ENCODE measurements at regions not wholly inside any gene's neighbourhood (a gene's known extent, or its start where the extent isn't known, plus 50 kb on each side); places are given as distances from the start of the nearest gene placed in this dataset.

DNA sequence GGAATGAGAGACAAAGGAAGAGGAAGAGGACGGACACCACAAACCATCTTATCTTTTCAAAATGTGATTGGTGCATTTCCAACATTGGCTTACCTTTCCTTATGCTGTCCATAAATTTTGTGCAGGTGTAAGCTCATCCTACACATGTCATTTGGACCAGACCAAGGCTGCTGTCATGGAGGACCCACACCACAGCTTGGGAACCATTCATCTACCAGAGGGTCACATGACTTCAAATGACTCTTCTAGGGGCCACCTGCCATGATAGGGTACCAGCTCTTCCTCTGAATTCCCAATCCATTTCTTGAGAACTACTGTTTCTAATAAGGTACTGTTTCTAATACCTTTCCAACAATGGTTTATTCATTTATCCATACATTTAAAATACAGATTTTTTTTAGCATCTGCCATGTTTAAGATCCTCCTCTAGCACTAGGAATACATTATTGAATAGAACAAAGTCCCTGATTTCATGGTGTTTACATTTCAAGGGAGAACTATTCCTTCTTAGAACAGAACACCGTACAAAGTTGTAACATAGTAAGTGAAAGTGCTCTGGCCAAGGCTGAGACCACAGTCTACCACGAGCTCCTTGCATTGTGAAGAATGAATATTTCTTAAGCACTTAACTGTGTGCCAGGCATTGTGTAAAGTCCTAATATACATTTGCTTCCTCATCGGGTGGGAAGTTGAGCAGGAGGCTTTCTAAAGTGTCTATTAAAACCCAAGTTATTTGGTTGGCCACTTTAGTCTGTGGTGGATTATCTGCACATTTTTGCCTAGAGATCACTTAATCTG lies 246.1 kb upstream of the FN1 start:
- DNase-seq = no peak

DNA sequence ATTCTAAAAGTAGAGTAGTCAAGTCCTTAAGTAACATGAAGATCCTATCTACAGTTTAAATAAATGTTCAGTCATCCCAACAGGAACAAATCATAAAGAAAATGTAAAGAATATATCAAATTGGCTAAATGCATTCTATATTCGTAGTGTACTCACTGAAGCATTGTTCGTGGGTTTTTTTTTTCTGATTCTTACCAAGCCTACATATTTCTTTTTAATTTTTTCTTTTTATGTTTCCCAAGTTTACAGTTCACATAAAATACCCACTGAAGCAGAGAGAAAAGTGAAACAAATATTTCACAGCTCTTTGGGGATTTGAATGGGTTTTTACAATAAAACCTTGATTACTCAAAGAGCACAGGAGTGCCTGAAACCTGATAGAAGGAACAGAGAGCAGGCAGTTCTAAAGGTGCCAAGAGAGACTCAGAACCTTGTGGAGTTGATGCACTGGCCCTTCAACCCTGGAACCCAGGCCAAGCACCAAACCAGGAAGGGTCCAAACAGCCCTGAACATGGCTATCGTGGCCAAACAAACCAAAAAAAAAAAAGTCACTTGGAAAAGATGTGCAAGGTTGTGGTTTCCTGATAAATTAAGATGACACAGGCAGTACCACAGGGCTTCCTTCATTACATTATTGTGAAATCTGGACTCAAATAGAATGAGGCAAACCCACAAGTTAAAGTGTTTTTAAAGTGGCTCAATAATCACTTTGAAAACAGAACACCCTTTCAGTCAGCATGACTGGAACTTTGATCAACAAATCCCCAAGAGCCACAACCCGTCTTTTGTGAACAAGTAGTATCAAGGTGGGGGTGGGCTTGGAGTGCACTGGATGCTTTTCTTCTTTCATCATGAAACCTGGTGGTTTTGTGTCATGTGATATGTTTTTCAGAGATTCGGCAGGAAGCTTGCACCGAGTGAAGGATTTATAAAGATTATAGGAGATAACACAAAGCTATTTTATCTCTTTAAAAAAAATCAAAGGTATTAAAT lies 245.0 kb upstream of the FN1 start:
- DNase-seq = no peak

DNA sequence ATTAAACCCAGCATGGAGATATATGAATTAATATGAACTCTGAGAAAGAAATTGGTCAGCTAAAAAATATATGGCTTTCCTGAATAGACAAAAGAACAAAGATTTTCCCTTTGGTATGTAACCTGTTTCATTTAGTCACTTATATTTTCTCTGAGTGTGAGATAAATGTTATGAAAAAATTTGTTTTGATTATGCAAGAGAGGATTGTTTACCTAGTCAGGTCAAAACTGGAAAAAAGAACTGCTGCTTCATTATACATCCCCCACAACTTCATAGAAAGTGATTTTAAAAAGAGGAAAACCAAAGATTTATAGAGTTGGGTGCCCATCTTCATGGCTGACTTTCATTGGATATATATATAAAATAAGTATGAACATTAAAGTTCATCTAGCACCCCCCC lies 242.2 kb upstream of the FN1 start:
- no peak for DNase-seq

DNA sequence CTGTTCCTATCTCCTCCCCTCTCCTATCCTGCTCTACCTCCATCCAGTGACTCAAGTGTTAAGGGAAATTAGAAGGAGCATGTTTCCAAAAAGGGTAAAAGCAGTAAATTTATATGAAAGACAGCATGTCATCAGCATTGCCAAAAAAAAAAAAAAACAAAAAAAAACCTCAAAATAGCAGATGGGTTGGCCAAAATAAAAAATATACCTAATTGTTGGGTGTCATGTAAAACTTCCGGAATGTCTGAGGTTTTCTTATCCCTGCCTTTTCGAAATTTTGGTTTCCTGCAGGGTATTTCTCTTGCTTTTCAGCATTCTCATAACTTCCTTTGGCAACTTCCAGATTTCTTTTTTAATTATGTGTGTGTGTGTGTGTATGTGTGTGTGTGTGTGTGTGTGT lies 241.6 kb upstream of the FN1 start:
- DNase-seq = no peak

DNA sequence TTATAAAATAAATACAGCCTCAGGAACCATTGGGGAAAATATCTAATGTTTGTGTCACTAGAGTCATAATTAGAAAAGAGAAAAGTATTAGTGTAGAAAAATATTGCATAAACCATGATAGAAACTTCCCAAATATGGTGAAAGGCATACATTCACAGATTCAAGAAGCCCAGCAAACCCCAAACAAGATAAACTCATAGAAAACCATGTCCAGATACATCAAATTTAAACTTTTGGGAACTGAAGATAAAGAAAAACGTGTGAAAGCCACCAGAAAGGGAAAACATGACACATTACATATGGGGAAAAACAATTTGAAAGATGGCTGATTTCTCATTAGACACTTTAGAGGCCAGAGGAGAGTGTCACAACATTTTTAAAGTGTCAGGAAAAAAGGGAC lies 236.5 kb upstream of the FN1 start:
- no peak for DNase-seq

DNA sequence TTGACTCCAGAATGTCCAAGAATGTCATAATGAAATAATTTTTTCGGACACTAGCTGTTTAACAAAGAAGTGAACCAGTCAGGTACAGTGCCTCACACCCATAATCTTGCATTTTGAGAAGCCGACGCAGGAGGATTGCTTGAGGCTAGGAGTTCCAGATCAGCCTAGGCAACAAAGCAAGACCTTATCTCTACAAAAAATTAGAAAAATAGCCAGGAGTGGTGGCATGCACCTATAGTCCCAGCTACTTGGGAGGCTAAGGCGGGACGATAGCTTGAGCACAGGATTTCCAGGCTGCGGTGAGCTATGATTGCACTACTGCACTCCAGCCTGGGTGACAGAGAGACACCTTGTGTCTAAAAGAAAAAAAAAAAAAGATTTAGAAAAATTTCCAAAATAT lies 235.8 kb upstream of the FN1 start:
- DNase-seq = no peak

DNA sequence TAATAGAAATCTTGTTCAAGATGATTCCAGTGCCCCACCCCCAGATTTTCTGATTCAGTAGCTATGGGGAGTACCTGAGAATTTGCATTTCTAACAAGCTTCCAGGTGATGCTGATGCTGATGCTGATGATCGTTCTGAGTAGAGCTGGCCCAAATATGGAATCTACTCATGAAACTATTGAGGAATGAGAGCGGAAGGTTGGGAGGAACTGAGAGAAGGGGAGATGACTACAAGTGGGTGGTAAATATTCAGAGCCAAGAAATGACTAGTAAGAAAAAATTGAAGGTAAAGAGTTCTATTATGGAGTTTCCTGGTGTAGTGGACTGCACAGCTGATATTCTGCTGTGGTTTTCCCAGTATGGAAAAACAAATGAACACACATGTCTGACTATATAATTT lies 235.4 kb upstream of the FN1 start:
- DNase-seq = no peak

DNA sequence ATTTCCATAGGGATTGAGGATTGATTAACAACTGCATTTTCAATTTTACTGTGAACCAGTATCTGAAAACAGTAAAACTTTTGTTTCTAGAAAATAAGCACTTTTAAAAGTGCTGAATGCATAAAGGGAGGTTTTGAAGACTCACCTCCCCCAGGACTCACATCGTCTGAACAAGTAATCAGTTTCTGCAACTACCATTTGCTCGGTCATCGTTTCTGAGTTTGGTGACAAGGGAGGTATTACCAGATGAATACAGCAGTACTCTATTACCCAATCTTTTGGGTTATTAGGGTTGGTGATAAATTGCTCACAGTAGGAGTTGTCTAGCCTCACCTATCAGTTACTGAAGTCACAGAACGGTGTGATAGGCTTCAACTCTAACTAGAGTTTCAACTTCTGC lies 234.5 kb upstream of the FN1 start:
- DNase-seq = no peak

DNA sequence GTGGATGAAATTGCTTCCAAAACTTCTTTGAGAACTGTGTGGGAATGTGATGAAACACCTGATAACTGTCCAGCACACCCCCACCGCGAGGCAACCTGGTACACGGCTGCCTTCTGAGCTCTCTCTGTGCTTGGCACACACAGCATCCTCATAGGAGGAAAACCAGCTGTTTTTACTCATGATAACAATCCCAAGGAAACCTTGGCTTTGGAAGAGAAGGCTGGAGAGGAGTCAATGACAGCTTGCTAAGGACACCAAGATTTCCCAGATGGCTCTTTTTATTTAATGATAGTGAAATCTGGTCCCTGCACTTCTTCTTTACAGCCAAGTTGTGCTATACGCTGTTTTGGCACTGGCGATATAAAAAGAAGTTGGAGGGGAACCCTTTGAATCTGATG lies 232.5 kb upstream of the FN1 start:
- no peak for DNase-seq

DNA sequence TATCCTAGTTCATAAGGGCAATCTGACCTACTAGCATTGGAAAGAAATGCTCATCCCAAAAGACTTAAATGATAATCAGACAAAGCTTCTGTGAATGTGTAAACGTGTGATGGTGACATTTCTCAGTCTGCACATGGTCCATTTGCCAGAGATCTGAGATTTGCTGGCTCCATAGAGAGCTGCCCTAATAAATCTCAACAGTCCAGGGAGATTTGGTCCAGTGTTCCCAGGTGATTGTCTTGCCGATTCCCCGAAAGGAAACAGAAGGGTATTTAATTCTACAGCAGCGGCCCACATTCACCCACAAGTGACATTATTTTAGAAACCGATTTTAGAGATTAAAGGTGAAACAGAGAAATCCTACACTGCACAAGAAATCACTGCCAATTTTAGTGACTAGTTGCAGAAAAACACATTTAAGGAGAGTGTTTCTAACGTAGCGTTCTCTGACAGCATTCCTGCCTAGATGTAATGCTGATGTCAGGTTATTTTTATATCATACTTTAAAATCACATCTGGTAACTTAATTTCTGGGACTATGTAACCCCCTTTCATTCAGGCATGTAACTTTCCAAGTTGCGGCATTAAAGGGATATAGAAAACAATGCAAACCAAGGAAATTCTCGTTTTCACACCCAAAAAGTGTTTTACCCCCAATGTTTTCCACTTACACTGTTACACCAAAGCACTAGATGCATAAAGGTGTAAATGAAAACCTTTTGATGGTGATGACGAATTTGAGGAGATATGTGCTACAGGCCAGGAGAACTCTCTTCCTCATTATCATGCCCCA lies 231.9 kb upstream of the FN1 start:
- DNase-seq = no peak

DNA sequence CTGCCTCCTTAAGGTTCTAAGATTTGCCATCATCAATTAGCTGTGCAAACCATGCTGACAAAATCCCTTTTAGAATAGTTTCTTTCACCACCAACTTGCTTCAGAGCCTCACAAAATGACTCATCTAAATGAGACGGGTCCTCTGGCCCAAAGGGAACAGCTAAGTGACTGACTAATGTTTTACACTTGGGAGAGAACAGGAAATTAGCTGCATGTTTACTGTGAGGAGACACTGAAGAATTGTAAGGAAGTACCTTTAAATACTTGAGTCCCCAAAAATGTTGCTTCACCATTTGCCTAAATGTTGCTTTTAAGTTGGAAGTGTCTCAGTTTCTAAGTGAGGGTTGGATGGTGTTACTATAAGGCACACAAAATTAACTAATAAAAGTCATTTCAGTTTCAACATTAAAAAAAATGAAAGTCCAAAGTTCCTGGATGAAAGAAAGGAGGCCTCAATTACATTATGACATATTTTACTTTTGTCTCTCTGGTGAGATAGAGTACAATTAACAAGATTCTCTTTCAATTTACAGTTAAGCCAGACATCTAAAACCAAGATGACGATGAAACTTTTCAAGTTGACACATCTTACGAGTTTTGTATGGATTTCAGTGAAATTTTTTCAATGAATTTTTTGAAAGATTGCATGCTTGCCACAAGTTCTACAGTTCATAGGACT lies 229.1 kb upstream of the FN1 start:
- DNase-seq = no peak

DNA sequence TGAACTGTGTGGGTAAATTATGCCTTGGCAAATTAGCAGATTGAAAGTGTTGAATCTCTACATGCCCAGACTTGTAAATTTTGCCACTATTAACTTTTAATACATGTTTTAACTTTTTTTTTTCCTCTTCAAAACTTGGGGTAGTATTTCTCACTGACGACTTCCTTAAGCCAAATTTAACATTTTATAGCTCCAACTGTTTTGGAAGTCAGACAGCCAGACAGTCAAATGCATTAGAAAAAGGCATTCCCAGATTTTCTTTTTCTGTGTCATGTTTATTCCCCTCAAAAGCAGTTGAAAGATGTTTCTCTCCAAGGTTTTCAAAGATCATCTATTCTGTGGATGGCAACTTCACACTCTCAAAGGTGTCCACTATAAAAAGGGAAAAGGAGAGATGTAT lies 226.8 kb upstream of the FN1 start:
- DNase-seq = no peak

DNA sequence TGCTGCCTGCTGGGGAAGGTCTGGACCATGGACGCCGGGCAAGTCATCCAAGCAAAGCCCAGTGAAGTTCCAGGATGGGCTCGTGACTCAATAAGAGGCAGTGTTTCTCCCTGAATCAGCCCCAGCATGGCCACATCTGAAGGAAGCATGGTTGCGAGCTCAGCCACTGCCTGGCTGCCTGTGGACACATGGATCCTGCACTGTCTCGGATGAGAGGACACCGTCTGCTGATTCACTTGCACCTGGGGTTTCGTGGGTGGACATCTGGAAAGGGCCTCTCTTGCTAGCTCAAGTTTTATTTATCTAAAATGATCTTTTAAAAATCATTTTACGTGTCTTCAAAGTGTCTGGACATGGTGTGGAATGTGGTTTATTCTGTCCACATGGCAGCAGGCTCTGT lies 224.8 kb upstream of the FN1 start:
- DNase-seq = no peak

DNA sequence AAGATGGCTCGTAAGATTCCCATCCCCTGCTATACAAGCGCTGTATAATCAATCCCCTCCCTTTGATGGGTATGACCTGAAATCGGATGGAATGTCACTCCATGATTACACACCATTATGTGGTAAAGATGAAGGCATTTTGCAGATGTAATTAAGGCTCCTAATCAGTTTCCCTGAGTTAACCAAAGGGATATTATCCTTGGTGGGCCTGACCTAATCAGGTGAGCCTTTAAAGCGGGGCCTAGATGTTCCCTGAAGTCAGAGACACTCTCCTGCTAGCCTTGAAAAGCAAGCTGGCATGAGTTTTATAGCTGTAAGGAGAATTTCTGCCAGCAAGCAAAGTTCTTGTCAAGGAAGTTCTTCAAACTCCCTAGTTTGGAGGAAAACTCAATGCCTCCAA lies 223.8 kb upstream of the FN1 start:
- no peak for DNase-seq

DNA sequence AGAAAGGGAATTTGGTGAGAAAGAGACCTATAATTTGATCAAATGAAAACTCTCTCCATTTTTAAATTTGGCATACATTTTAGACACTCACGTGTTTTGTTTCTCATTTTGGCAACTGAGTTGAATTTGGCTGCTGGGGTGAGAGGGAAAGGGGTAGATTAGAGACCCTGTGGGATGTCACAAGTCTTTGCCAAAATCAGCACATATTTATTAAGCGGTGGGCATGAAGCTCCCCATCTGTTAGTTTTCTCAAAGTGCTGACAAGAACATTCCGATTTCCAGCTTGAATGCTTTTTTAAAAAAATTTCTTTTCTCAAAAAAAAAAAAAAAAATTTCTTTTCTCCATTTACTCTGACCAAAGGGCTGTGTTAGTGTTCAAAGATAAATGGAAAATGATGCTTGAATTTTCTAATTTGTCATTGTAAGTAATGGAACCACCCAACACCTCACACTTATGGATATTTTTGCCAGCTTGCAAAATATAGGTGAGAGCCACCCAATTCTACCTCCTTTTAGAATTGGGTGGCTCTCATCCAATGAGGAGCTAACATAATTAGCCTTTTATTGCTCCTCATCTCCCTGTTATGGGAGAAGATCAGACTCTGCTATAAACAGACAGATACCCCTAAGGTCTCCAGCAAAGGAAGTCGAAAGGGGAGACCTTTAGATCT lies 222.9 kb upstream of the FN1 start:
- no peak for DNase-seq

DNA sequence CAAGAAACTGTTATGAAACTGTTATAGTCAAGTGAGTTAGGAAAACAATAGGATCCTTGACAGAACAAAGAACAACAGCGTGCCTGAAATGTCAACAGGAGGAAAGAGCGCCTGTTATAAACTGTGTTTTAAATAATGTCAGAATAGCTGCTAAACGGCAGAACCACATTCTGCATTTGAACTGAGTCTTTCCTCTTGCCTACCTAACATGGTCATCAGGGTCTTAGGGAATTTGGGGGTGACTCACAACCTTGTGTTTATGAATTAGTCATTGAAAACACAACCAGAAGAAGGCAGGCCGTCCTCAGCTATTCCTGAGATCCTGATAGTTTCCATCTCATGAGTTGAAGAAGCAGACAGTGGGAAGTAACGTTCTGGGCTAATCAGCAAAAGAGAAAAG lies 222.0 kb upstream of the FN1 start:
- DNase-seq = no peak

DNA sequence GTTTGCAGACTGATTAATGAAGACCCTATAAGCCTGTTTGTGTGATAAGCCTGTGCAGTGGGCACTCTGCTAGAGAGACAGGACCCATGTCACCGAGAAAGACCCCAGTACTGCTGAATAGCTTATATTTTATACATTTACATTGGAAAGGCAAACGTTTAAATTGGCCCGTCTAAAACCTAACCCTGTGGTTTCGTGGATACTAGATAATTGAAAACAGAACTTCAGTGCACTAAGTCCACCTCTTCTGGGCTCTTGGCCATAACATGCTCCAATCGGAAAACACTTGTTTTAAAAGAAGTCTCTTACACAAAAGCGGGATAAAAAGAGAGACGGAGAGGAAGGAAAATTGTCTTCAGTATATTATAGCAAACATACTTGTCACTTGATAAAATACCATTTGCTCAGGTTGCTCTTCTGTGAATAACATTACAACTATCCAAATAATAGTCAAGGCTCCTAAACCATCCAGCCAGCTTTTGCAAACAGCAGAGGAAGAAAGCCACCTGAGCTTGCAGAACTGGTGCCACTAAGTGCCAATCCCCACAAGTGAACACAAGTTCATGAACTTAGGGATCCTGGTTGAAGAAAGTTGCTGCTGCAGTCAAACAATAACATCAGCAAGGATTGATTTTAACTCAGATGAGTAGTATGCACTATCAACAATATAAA lies 218.4 kb upstream of the FN1 start:
- no peak for DNase-seq

DNA sequence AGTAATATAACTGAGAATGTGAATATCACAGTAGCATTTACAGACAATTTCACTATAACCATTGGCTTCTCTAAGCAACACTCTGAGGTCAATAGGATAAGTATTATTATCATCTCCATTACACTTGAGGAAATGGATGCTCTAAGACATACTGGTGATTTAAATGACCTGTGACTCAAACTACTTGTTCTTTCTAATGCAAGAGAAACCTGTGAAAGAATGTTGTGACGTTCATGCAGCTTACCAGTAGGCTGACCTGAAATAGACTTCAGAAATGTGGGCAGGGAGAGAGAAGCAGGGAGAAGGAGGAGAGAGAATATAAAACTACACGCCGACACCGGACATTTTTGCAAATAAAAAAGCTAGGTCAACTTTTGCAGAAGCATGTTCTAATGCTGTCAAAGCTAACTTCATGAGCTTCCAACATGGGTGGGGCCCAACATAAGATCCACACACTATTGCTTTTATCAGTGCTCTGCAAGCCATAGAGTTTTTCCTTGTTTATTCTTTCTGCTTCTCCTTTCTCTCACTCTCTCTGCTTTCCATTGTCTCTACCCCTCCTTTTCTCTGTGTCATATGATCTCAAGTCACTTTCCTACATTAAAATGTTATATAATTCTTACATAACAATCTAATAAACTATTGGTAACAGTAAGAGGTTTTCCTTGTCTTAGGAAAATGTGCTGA lies 217.6 kb upstream of the FN1 start:
- DNase-seq = no peak

DNA sequence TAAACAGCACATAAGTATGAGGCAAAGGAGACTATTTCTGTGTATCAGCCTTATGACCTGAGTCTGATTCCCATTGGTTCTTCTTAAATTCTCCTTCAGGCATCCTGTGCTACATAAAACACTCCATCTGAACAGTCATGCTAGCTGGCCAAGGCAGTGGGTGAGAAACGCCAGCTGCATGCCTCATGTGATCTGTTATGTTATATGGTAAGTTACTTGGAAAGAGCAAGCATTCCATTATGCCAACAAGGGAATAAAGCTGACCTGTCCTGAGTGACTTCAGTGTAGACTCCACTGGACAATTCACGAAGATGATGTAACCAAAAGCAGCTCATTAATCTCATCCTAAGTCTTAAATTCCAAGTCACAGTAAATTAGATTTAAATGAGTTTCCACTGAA lies 216.5 kb upstream of the FN1 start:
- DNase-seq = no peak

DNA sequence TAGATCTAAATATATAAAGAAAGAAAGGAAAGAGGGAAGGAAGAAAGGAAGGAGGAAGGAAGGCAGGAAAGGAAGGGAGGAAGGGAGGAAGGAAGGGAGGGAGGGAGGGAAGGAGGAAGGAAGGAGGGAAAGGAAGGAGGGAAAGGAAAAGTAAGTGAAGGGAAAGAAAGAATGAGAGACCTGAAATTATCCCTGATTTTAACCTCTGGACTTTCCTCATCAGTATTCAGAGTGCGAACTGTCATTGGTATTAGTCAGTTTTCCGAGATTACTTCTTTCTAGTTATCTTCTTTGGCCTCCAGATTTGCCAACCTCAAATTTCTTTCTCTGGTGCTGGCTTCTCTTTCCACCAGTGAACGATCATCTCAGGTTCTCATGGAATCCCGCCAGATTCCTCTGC lies 215.5 kb upstream of the FN1 start:
- DNase-seq = no peak

Measured in activated naive CD4-positive, alpha-beta T cell treated with Interleukin-2 at 50 U/mL for 16 hours (primary cell).